ENCODE measurements at regions not wholly inside any gene's neighbourhood (a gene's known extent, or its start where the extent isn't known, plus 50 kb on each side); places are given as distances from the start of the nearest gene placed in this dataset.

DNA sequence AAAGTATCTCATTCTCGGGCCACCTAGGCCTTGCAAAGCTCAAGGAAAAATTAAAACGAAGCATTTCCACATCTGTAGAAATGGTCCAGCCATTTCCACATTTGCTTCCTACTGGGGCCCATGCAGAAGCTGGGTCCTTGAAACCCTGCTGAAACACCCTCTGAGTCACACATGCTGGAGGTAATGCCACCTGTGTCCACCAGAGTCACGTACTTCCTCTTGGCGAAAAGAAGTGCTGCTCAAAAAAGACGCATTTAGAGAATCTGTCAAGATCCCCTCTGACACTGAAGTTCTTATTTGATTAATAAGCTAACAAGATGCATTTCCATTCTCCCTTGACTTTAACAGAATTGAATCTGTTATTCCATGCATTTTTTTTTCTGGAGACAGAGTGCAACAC is 423.2 kb downstream of the PREX1 start:
- Histone ChIP-seq H3K27me3 (ENCODE audit: insufficient read depth, low read length, poor library complexity) (no peaks in the 10 kb centered on the region), H3K79me2 (ENCODE audit: insufficient read depth, low read length) (no peaks in the 10 kb centered on the region), H3K36me3 (ENCODE audit: insufficient read depth, low read length) (no peaks in the 10 kb centered on the region), H3K4me1 (ENCODE audit: insufficient read depth, low read length) (no peaks in the 10 kb centered on the region), H3K9me3 (ENCODE audit: insufficient read depth, low read length, severe bottlenecking) (no peaks in the 10 kb centered on the region), H3K27ac (ENCODE audit: low read length) (no peak overlapping the region), H4K20me1 (ENCODE audit: insufficient read depth, low read length) (no peaks in the 10 kb centered on the region; the same call in 1 of the 2 replicates), H3K9ac (ENCODE audit: low read depth, low read length) (no peak overlapping the region), H3K4me2 (ENCODE audit: insufficient read depth, low read length) (no peak overlapping the region), H2AFZ (ENCODE audit: low read depth, low read length) (no peak overlapping the region), H3K4me3 (ENCODE audit: low read depth in 1 of 2, low read length in 2 of 2) (no peak overlapping the region)
- ATAC-seq (ENCODE audit: insufficient read depth, low read depth) (no peak), DNase-seq (no peak)
- TF ChIP-seq, protein P1, sequence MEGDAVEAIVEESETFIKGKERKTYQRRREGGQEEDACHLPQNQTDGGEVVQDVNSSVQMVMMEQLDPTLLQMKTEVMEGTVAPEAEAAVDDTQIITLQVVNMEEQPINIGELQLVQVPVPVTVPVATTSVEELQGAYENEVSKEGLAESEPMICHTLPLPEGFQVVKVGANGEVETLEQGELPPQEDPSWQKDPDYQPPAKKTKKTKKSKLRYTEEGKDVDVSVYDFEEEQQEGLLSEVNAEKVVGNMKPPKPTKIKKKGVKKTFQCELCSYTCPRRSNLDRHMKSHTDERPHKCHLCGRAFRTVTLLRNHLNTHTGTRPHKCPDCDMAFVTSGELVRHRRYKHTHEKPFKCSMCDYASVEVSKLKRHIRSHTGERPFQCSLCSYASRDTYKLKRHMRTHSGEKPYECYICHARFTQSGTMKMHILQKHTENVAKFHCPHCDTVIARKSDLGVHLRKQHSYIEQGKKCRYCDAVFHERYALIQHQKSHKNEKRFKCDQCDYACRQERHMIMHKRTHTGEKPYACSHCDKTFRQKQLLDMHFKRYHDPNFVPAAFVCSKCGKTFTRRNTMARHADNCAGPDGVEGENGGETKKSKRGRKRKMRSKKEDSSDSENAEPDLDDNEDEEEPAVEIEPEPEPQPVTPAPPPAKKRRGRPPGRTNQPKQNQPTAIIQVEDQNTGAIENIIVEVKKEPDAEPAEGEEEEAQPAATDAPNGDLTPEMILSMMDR (IDR thresholded peaks at IDR 0.05; ENCODE audit: borderline replicate concordance, extremely low read depth, low read length, poor library complexity, severe bottlenecking), result peak; percentile 39
- no peak for TF ChIP-seq EZH2 (IDR thresholded peaks at IDR 0.05; ENCODE audit: borderline replicate concordance, low read depth, low read length, severe bottlenecking)

DNA sequence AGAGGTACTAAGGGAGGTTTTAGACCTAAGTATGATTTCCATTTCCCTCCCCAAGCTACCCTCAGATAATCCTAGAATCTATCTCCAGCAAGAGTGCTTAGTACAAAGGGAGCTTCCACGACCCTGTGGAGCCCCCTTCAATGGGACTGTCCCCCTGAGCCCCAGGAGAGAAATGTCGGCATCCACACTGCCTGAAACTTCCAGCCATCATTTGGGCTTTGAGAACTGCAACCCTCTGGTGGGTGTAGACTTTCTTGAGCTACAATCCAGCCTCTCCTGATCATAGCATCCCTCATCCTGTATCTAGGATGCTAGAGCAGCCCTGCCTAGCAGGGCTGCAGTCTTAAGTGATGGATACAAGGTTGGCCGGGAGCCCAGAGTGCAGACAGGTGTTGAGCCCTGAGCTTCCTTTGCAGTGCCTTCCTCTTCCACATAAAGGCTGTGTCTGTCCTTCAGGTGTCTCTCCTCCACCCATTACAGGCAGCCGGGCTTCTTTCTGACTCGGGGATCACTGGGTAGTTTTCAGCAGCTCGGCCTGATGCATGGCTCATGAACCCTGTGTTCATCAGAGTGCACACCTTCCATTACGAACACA is 424.5 kb downstream of the PREX1 start:
- Histone ChIP-seq H3K9ac (ENCODE audit: low read depth, low read length) (no peak overlapping the region), H3K36me3 (ENCODE audit: insufficient read depth, low read length) (no peaks in the 10 kb centered on the region), H3K27me3 (ENCODE audit: insufficient read depth, low read length, poor library complexity) (no peaks in the 10 kb centered on the region), H3K4me1 (ENCODE audit: insufficient read depth, low read length) (0 out of 2 replicates have a peak, but pooled peaks cover 3% of the 10 kb centered on the region), H4K20me1 (ENCODE audit: insufficient read depth, low read length) (no peaks in the 10 kb centered on the region; the same call in 1 of the 2 replicates), H3K4me2 (ENCODE audit: insufficient read depth, low read length) (no peak overlapping the region), H3K4me3 (ENCODE audit: low read depth in 1 of 2, low read length in 2 of 2) (no peak overlapping the region), H3K9me3 (ENCODE audit: insufficient read depth, low read length, severe bottlenecking) (no peaks in the 10 kb centered on the region), H3K27ac (ENCODE audit: low read length) (no peak overlapping the region), H3K79me2 (ENCODE audit: insufficient read depth, low read length) (no peaks in the 10 kb centered on the region), H2AFZ (ENCODE audit: low read depth, low read length) (no peak overlapping the region)
- DNase-seq, result no peak
- TF ChIP-seq EZH2 (IDR thresholded peaks at IDR 0.05; ENCODE audit: borderline replicate concordance, low read depth, low read length, severe bottlenecking), result no peak
- TF ChIP-seq, protein P1 (IDR thresholded peaks at IDR 0.05; ENCODE audit: borderline replicate concordance, extremely low read depth, low read length, poor library complexity, severe bottlenecking), result no peak
- no peak for ATAC-seq (ENCODE audit: insufficient read depth, low read depth)

DNA sequence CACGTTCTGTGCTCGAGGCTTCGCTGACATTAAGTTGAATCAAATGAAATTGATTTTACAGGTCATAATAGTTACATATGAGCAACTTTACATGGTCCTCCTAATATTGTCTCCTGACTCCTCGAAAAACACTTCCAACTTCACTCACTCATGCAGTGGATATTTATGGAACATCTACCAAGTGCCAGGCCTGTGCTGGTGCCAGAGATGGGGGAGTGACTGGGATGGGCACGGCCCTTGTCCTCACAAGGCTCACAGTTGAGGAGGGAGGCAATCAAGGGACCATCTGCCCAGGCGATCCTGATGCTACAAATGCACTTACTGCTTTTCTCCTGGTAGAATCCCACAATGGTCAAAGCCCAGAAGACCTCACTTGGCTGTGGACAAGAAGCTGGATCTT is 426.4 kb downstream of the PREX1 start:
- Histone ChIP-seq H4K20me1 (ENCODE audit: insufficient read depth, low read length) (no peaks in the 10 kb centered on the region; the same call in 1 of the 2 replicates), H3K4me1 (ENCODE audit: insufficient read depth, low read length) (0 out of 2 replicates have a peak, but pooled peaks cover 4% of the 10 kb centered on the region), H3K9ac (ENCODE audit: low read depth, low read length) (no peak overlapping the region), H3K79me2 (ENCODE audit: insufficient read depth, low read length) (no peaks in the 10 kb centered on the region), H3K27me3 (ENCODE audit: insufficient read depth, low read length, poor library complexity) (no peaks in the 10 kb centered on the region), H3K27ac (ENCODE audit: low read length) (no peak overlapping the region), H2AFZ (ENCODE audit: low read depth, low read length) (no peak overlapping the region), H3K9me3 (ENCODE audit: insufficient read depth, low read length, severe bottlenecking) (no peaks in the 10 kb centered on the region), H3K4me3 (ENCODE audit: low read depth in 1 of 2, low read length in 2 of 2) (no peak overlapping the region), H3K4me2 (ENCODE audit: insufficient read depth, low read length) (no peak overlapping the region), H3K36me3 (ENCODE audit: insufficient read depth, low read length) (no peaks in the 10 kb centered on the region)
- DNase-seq, result no peak
- TF ChIP-seq EZH2 (IDR thresholded peaks at IDR 0.05; ENCODE audit: borderline replicate concordance, low read depth, low read length, severe bottlenecking), result no peak
- TF ChIP-seq, protein P1 (IDR thresholded peaks at IDR 0.05; ENCODE audit: borderline replicate concordance, extremely low read depth, low read length, poor library complexity, severe bottlenecking), result no peak
- no peak for ATAC-seq (ENCODE audit: insufficient read depth, low read depth)
